ENCODE measurements at regions not wholly inside any gene's neighbourhood (a gene's known extent, or its start where the extent isn't known, plus 50 kb on each side); places are given as distances from the start of the nearest gene placed in this dataset.

DNA sequence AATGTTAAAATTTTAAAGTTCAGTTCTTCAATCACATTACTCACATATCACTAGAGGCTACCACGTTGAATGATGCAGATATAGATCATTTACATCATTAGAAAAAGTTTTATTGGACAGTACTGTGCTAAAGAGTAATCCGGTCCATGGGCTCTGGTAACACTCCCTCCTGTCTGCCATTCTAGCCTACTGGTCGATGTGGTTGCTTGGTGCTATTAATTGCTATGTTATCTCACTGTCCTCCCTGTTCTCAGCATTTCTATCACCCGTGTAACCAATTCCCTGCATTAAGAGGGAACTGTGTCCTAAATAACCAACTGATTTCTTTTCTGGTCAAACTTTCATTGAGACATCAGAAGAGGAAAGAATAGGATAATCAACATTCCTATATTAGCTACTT lies 347.5 kb upstream of the RBMS3 start:
- CTCF ChIA-PET: no interaction called here
- no peaks in the 10 kb centered on the region for H3K36me3 Mint-ChIP-seq (ENCODE audit: insufficient read depth, unreplicated experiment)
- no peak overlapping the region for H3K4me3 Mint-ChIP-seq (ENCODE audit: low read depth, unreplicated experiment)
- DNase-seq: no peak
- no peak overlapping the region for H3K27ac Mint-ChIP-seq (ENCODE audit: unreplicated experiment)
- BruUV-seq (replicated peaks): no TSS peak
- no peaks in the 10 kb centered on the region for H3K4me1 Mint-ChIP-seq (ENCODE audit: low read depth, unreplicated experiment)
- intact Hi-C loops (cut with micrococcal nuclease; ENCODE audit: unreplicated experiment): no loop called here
- no peaks in the 10 kb centered on the region for H3K27me3 Mint-ChIP-seq (ENCODE audit: unreplicated experiment)
- TF ChIP-seq CTCF (IDR thresholded peaks at IDR 0.05; ENCODE audit: unreplicated experiment): no peak
- H3K9me3 Mint-ChIP-seq (ENCODE audit: low read depth, unreplicated experiment): no peaks in the 10 kb centered on the region

DNA sequence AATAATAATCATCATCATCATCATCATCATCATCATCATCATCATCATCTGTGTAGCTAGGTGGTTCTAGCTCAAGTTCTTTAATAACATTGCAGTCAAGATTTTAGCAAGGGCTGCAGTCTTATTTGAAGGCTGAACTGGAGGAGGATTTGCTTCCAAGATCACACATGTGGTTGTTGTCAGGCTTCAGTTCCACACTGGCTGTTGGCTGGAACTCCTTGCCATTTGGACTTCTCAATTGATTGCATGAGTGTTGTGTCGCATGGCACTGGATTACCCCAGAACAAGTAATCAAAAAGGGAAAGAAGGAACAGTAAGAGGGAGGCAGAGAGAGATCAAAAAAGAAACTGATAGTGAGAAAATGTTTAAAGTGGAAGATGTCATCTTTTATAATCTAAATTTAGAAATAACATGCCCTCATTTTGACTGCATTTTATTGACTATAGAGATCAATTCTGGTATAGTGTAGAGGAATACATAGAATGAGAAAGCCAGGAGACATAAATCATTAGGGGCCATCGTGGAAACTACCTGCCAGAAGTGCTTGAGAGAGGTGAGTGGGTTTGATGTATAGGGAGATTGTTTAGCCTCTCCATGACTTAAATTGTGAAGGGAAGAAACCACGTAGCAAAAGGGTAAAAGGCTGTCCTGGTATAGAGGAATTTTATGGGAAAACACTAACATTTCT lies 346.6 kb upstream of the RBMS3 start:
- H3K36me3 Mint-ChIP-seq (ENCODE audit: insufficient read depth, unreplicated experiment): no peaks in the 10 kb centered on the region
- CTCF ChIA-PET: no interaction called here
- H3K4me1 Mint-ChIP-seq (ENCODE audit: low read depth, unreplicated experiment): no peaks in the 10 kb centered on the region

GRCh38 chr3:28935146-28935545 lies 345.7 kb upstream of the RBMS3 start:
- no TSS peak for BruUV-seq (replicated peaks)

More for the DNA sequence above, 346.6 kb upstream of the RBMS3 start:
- no peak overlapping the region for H3K27ac Mint-ChIP-seq (ENCODE audit: unreplicated experiment)
- H3K27me3 Mint-ChIP-seq (ENCODE audit: unreplicated experiment): no peaks in the 10 kb centered on the region
- no peak overlapping the region for H3K4me3 Mint-ChIP-seq (ENCODE audit: low read depth, unreplicated experiment)
- DNase-seq: no peak
- no peaks in the 10 kb centered on the region for H3K9me3 Mint-ChIP-seq (ENCODE audit: low read depth, unreplicated experiment)
- intact Hi-C loops (cut with micrococcal nuclease; ENCODE audit: unreplicated experiment): no loop called here
- no TSS peak for BruUV-seq (replicated peaks)
- no peak for TF ChIP-seq CTCF (IDR thresholded peaks at IDR 0.05; ENCODE audit: unreplicated experiment)

GRCh38 chr3:28936154-28936553 lies 344.7 kb upstream of the RBMS3 start:
- TF ChIP-seq CTCF (IDR thresholded peaks at IDR 0.05; ENCODE audit: unreplicated experiment): no peak
- H3K9me3 Mint-ChIP-seq (ENCODE audit: low read depth, unreplicated experiment): no peaks in the 10 kb centered on the region
- no peak overlapping the region for H3K4me3 Mint-ChIP-seq (ENCODE audit: low read depth, unreplicated experiment)
- no TSS peak for BruUV-seq (replicated peaks)
- no peak overlapping the region for H3K27ac Mint-ChIP-seq (ENCODE audit: unreplicated experiment)
- H3K4me1 Mint-ChIP-seq (ENCODE audit: low read depth, unreplicated experiment): no peaks in the 10 kb centered on the region
- H3K36me3 Mint-ChIP-seq (ENCODE audit: insufficient read depth, unreplicated experiment): no peaks in the 10 kb centered on the region
- intact Hi-C loops (cut with micrococcal nuclease; ENCODE audit: unreplicated experiment): no loop called here
- no peaks in the 10 kb centered on the region for H3K27me3 Mint-ChIP-seq (ENCODE audit: unreplicated experiment)
- no peak for DNase-seq
- CTCF ChIA-PET: interaction anchor here (0.6 kb wide), 1 partner anchor 18 kb away, joined by 3 read pairs; no protein-coding TSS in a partner anchor

More at GRCh38 chr3:28935146-28935545, 345.7 kb upstream of the RBMS3 start:
- H3K4me3 Mint-ChIP-seq (ENCODE audit: low read depth, unreplicated experiment): no peak overlapping the region
- no peaks in the 10 kb centered on the region for H3K36me3 Mint-ChIP-seq (ENCODE audit: insufficient read depth, unreplicated experiment)
- CTCF ChIA-PET: no interaction called here
- H3K9me3 Mint-ChIP-seq (ENCODE audit: low read depth, unreplicated experiment): no peaks in the 10 kb centered on the region
- no peak for DNase-seq
- no peaks in the 10 kb centered on the region for H3K4me1 Mint-ChIP-seq (ENCODE audit: low read depth, unreplicated experiment)
- no peaks in the 10 kb centered on the region for H3K27me3 Mint-ChIP-seq (ENCODE audit: unreplicated experiment)
- H3K27ac Mint-ChIP-seq (ENCODE audit: unreplicated experiment): no peak overlapping the region
- no peak for TF ChIP-seq CTCF (IDR thresholded peaks at IDR 0.05; ENCODE audit: unreplicated experiment)
- intact Hi-C loops (cut with micrococcal nuclease; ENCODE audit: unreplicated experiment): no loop called here

Data from Calu3 (cell line).